ENCODE measurements at regions not wholly inside any gene's neighbourhood (a gene's known extent, or its start where the extent isn't known, plus 50 kb on each side); places are given as distances from the start of the nearest gene placed in this dataset.
"Not testable (repeated sequence)": the region's sequence is repeated elsewhere in the genome, so short reads cannot be mapped to it uniquely, and the experiment has no call there.

DNA sequence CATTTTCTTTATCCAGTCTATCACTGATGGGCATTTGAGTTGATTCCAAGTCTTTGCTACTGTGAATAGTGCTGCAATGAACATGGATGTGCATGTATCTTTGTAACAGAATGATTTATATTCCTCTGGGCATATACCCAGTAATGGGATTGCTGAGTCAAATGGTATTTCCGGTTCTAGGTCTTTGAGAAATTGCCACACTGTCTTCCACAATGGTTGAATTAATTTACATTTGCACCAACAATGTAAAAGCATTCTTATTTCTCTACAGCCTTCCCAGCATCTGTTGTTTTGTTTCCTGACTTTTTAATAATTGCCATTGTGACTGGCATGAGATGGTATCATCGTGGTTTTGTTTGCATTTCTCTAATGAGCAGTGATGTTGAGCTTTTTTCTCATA is 330.3 kb upstream of the TARS1 start:
- TF ChIP-seq, protein P1, sequence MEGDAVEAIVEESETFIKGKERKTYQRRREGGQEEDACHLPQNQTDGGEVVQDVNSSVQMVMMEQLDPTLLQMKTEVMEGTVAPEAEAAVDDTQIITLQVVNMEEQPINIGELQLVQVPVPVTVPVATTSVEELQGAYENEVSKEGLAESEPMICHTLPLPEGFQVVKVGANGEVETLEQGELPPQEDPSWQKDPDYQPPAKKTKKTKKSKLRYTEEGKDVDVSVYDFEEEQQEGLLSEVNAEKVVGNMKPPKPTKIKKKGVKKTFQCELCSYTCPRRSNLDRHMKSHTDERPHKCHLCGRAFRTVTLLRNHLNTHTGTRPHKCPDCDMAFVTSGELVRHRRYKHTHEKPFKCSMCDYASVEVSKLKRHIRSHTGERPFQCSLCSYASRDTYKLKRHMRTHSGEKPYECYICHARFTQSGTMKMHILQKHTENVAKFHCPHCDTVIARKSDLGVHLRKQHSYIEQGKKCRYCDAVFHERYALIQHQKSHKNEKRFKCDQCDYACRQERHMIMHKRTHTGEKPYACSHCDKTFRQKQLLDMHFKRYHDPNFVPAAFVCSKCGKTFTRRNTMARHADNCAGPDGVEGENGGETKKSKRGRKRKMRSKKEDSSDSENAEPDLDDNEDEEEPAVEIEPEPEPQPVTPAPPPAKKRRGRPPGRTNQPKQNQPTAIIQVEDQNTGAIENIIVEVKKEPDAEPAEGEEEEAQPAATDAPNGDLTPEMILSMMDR (IDR thresholded peaks at IDR 0.05): not testable (repeated sequence)
- TF ChIP-seq POLR2A (IDR thresholded peaks at IDR 0.05): not testable (repeated sequence)

All from uterus (tissue), 2 donors.